ENCODE measurements at regions not wholly inside any gene's neighbourhood (a gene's known extent, or its start where the extent isn't known, plus 50 kb on each side); places are given as distances from the start of the nearest gene placed in this dataset.

GRCh38 chr7:136664537-136664936 lies 203.9 kb upstream of the CHRM2 start:
- no peaks in the 10 kb centered on the region for H3K27me3 ChIP-seq (ENCODE audit: control insufficient read depth, insufficient read depth, low read length)
- no peaks in the 10 kb centered on the region for H3K9me3 ChIP-seq (ENCODE audit: control insufficient read depth, low read depth, low read length)
- H3K4me1 ChIP-seq (ENCODE audit: control insufficient read depth, low read depth, low read length) = no peaks in the 10 kb centered on the region
- no peak overlapping the region for H3K27ac ChIP-seq (ENCODE audit: low read length)
- H3K36me3 ChIP-seq (ENCODE audit: control insufficient read depth, low read depth, low read length) = no peaks in the 10 kb centered on the region
- H3K4me3 ChIP-seq (ENCODE audit: low read length) = no peak overlapping the region
- no peak overlapping the region for H3K9ac ChIP-seq (ENCODE audit: low read length)

GRCh38 chr7:136657482-136657921 lies 210.9 kb upstream of the CHRM2 start:
- Histone ChIP-seq H3K27ac (ENCODE audit: low read length) (no peak overlapping the region), H3K9ac (ENCODE audit: low read length) (no peak overlapping the region), H3K27me3 (ENCODE audit: control insufficient read depth, insufficient read depth, low read length) (no peaks in the 10 kb centered on the region), H3K36me3 (ENCODE audit: control insufficient read depth, low read depth, low read length) (no peaks in the 10 kb centered on the region), H3K4me3 (ENCODE audit: low read length) (no peak overlapping the region), H3K4me1 (ENCODE audit: control insufficient read depth, low read depth, low read length) (no peaks in the 10 kb centered on the region), H3K9me3 (ENCODE audit: control insufficient read depth, low read depth, low read length) (no peaks in the 10 kb centered on the region)

GRCh38 chr7:136656516-136656915 lies 211.9 kb upstream of the CHRM2 start:
- no peaks in the 10 kb centered on the region for H3K9me3 ChIP-seq (ENCODE audit: control insufficient read depth, low read depth, low read length)
- H3K4me3 ChIP-seq (ENCODE audit: low read length) = no peak overlapping the region
- no peaks in the 10 kb centered on the region for H3K27me3 ChIP-seq (ENCODE audit: control insufficient read depth, insufficient read depth, low read length)
- H3K9ac ChIP-seq (ENCODE audit: low read length) = no peak overlapping the region
- no peaks in the 10 kb centered on the region for H3K36me3 ChIP-seq (ENCODE audit: control insufficient read depth, low read depth, low read length)
- H3K27ac ChIP-seq (ENCODE audit: low read length) = no peak overlapping the region
- H3K4me1 ChIP-seq (ENCODE audit: control insufficient read depth, low read depth, low read length) = no peaks in the 10 kb centered on the region

GRCh38 chr7:136655414-136655813 lies 213.0 kb upstream of the CHRM2 start:
- H3K4me1 ChIP-seq (ENCODE audit: control insufficient read depth, low read depth, low read length) = no peaks in the 10 kb centered on the region
- no peak overlapping the region for H3K27ac ChIP-seq (ENCODE audit: low read length)

GRCh38 chr7:136654406-136654805 lies 214.0 kb upstream of the CHRM2 start:
- Histone ChIP-seq H3K27ac (ENCODE audit: low read length) (no peak overlapping the region), H3K4me3 (ENCODE audit: low read length) (no peak overlapping the region), H3K36me3 (ENCODE audit: control insufficient read depth, low read depth, low read length) (no peaks in the 10 kb centered on the region), H3K9ac (ENCODE audit: low read length) (no peak overlapping the region), H3K4me1 (ENCODE audit: control insufficient read depth, low read depth, low read length) (no peaks in the 10 kb centered on the region), H3K27me3 (ENCODE audit: control insufficient read depth, insufficient read depth, low read length) (no peaks in the 10 kb centered on the region), H3K9me3 (ENCODE audit: control insufficient read depth, low read depth, low read length) (no peaks in the 10 kb centered on the region)

More at GRCh38 chr7:136655414-136655813, 213.0 kb upstream of the CHRM2 start:
- Histone ChIP-seq H3K4me3 (ENCODE audit: low read length) (no peak overlapping the region), H3K9ac (ENCODE audit: low read length) (no peak overlapping the region), H3K27me3 (ENCODE audit: control insufficient read depth, insufficient read depth, low read length) (no peaks in the 10 kb centered on the region), H3K9me3 (ENCODE audit: control insufficient read depth, low read depth, low read length) (no peaks in the 10 kb centered on the region), H3K36me3 (ENCODE audit: control insufficient read depth, low read depth, low read length) (no peaks in the 10 kb centered on the region)

- H3K4me3 ChIP-seq (ENCODE audit: low read length) = no peak overlapping the region
- no peak overlapping the region for H3K27ac ChIP-seq (ENCODE audit: low read length)
- no peaks in the 10 kb centered on the region for H3K27me3 ChIP-seq (ENCODE audit: control insufficient read depth, insufficient read depth, low read length)
- no peak overlapping the region for H3K9ac ChIP-seq (ENCODE audit: low read length)
- no peaks in the 10 kb centered on the region for H3K4me1 ChIP-seq (ENCODE audit: control insufficient read depth, low read depth, low read length)
- no peaks in the 10 kb centered on the region for H3K9me3 ChIP-seq (ENCODE audit: control insufficient read depth, low read depth, low read length)
- no peaks in the 10 kb centered on the region for H3K36me3 ChIP-seq (ENCODE audit: control insufficient read depth, low read depth, low read length)
Measured at GRCh38 chr7:136652635-136653370, 215.6 kb upstream of the CHRM2 start.

- H3K4me3 ChIP-seq (ENCODE audit: low read length) = no peak overlapping the region
- H3K27me3 ChIP-seq (ENCODE audit: control insufficient read depth, insufficient read depth, low read length) = no peaks in the 10 kb centered on the region
- H3K4me1 ChIP-seq (ENCODE audit: control insufficient read depth, low read depth, low read length) = peaks cover 18% of the 10 kb centered on the region
- no peaks in the 10 kb centered on the region for H3K36me3 ChIP-seq (ENCODE audit: control insufficient read depth, low read depth, low read length)
- H3K9ac ChIP-seq (ENCODE audit: low read length) = no peak overlapping the region
- no peaks in the 10 kb centered on the region for H3K9me3 ChIP-seq (ENCODE audit: control insufficient read depth, low read depth, low read length)
- H3K27ac ChIP-seq (ENCODE audit: low read length) = no peak overlapping the region
Measured at GRCh38 chr7:136640977-136641376, 227.5 kb upstream of the CHRM2 start.

- Histone ChIP-seq H3K27me3 (ENCODE audit: control insufficient read depth, insufficient read depth, low read length) (no peaks in the 10 kb centered on the region), H3K27ac (ENCODE audit: low read length) (no peak overlapping the region), H3K9me3 (ENCODE audit: control insufficient read depth, low read depth, low read length) (no peaks in the 10 kb centered on the region), H3K36me3 (ENCODE audit: control insufficient read depth, low read depth, low read length) (no peaks in the 10 kb centered on the region), H3K4me1 (ENCODE audit: control insufficient read depth, low read depth, low read length) (peaks cover 18% of the 10 kb centered on the region), H3K4me3 (ENCODE audit: low read length) (no peak overlapping the region), H3K9ac (ENCODE audit: low read length) (no peak overlapping the region)
Measured at GRCh38 chr7:136637813-136638212, 230.6 kb upstream of the CHRM2 start.

GRCh38 chr7:136635751-136636150 lies 232.7 kb upstream of the CHRM2 start:
- no peak overlapping the region for H3K4me3 ChIP-seq (ENCODE audit: low read length)
- H3K9me3 ChIP-seq (ENCODE audit: control insufficient read depth, low read depth, low read length) = no peaks in the 10 kb centered on the region
- no peaks in the 10 kb centered on the region for H3K27me3 ChIP-seq (ENCODE audit: control insufficient read depth, insufficient read depth, low read length)
- H3K36me3 ChIP-seq (ENCODE audit: control insufficient read depth, low read depth, low read length) = no peaks in the 10 kb centered on the region
- H3K4me1 ChIP-seq (ENCODE audit: control insufficient read depth, low read depth, low read length) = peaks cover 18% of the 10 kb centered on the region
- H3K27ac ChIP-seq (ENCODE audit: low read length) = no peak overlapping the region
- H3K9ac ChIP-seq (ENCODE audit: low read length) = no peak overlapping the region

- Histone ChIP-seq H3K9ac (ENCODE audit: low read length) (no peak overlapping the region), H3K4me1 (ENCODE audit: control insufficient read depth, low read depth, low read length) (peaks cover 3% of the 10 kb centered on the region), H3K36me3 (ENCODE audit: control insufficient read depth, low read depth, low read length) (no peaks in the 10 kb centered on the region), H3K27ac (ENCODE audit: low read length) (no peak overlapping the region), H3K27me3 (ENCODE audit: control insufficient read depth, insufficient read depth, low read length) (no peaks in the 10 kb centered on the region), H3K4me3 (ENCODE audit: low read length) (no peak overlapping the region), H3K9me3 (ENCODE audit: control insufficient read depth, low read depth, low read length) (no peaks in the 10 kb centered on the region)
Measured at GRCh38 chr7:136618818-136619217, 249.6 kb upstream of the CHRM2 start.

- H3K4me1 ChIP-seq (ENCODE audit: control insufficient read depth, low read depth, low read length) = peaks cover 3% of the 10 kb centered on the region
- H3K9me3 ChIP-seq (ENCODE audit: control insufficient read depth, low read depth, low read length) = no peaks in the 10 kb centered on the region
Measured at GRCh38 chr7:136617176-136617575, 251.3 kb upstream of the CHRM2 start.

More at GRCh38 chr7:136617176-136617575, 251.3 kb upstream of the CHRM2 start:
- Histone ChIP-seq H3K36me3 (ENCODE audit: control insufficient read depth, low read depth, low read length) (no peaks in the 10 kb centered on the region), H3K27ac (ENCODE audit: low read length) (no peak overlapping the region), H3K27me3 (ENCODE audit: control insufficient read depth, insufficient read depth, low read length) (no peaks in the 10 kb centered on the region), H3K4me3 (ENCODE audit: low read length) (no peak overlapping the region), H3K9ac (ENCODE audit: low read length) (no peak overlapping the region)
